NCI-H226 (cell line): ENCODE measurements at regions not wholly inside any gene's neighbourhood (a gene's known extent, or its start where the extent isn't known, plus 50 kb on each side); places are given as distances from the start of the nearest gene placed in this dataset.

Source experiments
- DNase-seq: peaks from one replicate; pipeline ENCODE4 v3.0.0-alpha.2; 2015

DNA sequence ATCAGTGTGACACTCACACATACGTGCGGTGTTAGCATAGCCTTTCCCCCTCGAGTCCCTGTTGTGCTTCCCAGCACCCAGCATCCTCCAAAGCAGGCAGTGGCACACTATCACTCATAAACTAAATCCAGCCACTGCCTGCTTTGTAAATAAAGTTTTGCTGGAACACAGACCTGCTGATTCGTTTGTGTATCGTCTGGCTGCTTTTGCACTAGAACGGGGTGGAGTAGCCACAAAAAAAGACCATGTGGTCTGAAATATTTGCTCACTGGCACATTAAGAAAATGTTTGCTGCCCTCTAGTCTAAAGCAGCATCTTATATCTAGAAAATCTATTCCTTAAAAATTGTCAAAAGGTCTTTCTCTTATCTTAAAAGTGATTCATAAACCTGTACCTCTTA lies 341.2 kb upstream of the ZFHX3 start:
- DNase-seq, result no peak

DNA sequence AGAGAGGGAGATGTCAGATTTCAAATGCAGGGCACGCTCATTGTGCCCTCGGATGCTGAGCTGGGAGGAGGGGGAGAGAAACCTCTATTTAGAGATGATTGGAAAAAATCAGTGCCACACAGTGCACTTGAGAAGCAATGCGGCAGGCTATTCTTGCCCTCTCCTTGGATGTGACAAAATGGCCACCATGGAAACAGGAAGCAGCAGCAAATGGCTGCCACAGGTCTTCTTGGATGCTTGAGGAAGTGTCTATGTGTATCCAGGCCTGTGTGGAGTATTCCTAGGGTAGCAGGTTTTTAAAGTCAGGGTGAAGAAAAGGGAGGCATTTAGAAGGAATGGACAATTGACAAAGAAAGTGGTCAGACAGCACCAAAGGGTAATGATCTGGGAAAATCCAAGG lies 340.1 kb upstream of the ZFHX3 start:
- no peak for DNase-seq

DNA sequence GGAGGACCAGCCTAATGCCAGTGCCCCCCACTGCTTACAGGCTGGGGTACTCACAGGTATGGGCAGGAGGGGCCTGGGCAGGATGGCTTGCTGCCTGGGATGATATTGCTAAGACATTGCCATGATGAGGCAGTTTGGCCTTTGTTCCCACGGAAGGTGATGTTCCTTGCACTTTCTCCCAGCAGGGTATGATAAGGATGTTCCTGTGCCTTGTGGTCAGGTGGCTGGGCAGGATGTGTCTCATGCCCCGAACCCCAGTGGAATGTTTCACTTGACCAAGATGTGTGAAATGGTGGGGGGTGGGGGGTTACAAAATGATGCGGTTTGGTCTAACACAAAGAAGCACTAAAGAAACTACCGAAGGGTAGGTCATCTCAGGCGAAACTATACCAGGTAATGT lies 337.8 kb upstream of the ZFHX3 start:
- no peak for DNase-seq

DNA sequence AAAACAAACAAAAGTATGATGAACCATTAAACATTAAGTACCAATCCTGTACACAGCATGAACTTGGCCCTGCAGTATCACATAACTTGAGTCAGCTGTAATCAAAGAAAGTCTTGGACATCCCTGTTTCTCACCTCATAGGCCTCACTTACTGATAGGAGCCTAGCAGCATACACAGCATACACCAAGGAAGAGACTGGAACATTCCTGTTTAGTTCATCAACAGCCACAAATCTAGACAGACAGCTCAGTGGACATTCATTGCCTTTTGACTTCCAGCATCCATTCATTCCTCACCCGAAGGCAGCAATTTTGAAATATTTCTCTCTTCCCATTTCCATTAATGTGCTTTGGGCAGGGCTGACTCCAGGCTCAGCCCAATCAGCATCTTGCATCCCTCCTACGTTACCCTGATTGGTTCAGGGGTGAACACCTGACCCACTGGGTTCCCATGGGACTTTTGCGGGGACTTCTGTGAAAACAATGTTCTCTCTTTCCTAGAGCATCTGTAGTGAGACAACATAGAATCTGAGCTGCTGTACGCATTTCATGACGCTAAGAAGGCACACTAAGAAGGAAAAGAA lies 336.7 kb upstream of the ZFHX3 start:
- no peak for DNase-seq

DNA sequence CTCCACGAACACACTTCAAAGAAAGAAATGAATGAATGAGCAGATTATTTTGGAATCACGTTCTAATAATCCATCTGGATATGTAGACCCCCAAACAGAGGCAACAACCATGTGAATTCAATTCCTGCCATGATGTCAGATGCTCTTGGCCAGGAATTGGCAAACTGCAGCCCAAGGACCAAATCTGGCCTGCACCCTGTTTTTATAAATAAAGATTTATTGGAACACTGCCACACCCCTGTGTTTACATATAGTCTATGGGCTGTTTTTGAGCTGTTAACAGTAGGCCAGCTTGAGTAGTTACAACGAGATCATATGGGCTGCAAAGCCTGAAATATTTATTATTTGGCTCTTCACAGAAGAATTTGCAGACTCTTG lies 336.0 kb upstream of the ZFHX3 start:
- no peak for DNase-seq

DNA sequence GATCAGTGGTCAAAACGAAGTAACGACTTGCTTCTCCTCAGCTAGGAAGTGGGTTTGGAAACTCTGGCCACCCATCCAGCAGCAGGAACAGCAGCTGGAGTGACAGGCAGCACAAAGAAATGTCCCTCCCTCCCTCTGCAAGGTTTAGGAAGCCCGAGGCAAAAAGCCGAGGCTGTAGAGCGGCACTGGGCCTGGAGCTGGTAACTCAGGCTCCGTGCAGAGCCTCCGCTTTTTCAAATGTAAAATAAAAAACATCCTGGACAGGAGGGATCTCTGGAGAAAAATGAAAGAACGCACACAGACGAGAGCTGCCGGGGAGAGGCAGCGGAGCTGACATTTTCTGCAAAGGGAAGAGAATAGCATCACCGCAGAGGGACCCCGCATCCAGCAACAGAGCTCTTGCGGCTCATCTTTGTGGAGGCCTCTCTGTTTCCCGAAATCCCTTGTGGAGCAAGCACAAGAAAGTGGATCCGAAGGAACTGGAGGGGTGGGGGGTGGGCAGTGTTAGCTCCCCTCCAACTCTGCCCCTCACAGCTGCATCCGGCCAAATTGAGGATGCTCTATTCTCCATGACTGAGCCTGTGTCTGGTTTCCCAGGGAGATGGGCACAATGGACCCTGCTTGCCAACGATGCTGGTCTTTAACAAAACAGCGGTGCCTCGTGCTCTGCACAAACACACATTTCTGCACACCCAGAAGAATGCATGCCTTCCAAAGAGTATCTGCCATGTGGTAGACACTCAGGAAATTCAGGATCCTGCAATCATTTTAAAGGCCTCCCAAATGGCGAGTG lies 335.5 kb upstream of the ZFHX3 start:
- DNase-seq, result no peak

DNA sequence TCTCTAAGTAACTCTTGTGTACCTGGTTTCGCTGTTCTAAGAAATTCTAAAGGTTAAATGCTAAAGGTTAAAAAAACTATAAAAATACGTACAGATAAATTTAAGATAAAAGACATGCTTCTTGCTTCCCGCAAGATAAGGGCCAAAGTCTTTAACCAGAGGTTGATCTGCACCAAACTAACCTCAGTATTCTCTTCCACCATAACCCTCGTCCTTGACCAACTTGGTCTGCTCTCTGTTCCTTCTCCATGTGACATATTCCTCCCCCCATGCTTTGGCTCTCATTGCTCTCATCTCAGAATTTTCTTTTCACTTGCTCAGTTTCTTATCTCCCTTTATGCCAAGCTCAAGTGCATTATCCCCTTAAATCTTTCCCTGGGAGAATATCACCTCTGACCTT lies 330.5 kb upstream of the ZFHX3 start:
- no peak for DNase-seq

DNA sequence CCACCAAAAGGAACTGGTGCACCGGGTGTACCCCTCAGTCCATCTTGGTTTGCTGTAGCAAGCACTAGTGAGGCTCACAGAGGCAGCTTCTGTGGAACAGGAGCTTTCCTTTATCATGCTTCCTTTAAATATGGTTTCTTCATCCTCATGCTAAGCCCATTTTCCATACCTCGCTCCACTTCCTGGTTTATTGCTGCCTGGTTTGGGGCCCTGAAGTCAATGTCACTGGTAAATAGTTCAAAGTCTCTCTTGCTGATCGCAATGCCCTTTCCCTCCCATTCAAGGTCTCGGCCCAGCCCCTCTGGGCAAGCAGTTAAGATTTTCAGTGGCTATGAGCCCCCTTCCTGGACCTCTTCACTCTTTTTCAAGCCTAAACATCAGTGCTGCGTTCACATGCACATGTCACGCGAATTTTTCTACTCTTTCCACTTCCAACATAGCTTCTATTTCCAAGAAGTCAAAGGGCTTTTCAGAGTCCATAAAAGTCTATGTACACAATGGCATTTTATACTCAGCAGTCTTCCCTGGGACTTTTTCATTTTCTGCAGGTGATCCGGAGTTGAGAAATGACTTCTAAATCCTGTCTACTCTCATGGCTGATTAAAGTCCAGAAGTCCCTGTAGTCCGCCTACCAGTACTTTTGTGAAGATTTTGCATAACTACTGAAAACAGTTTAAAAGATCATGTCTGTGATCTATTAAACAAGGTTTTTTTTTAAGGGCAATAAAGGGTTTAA lies 323.8 kb upstream of the ZFHX3 start:
- no peak for DNase-seq

DNA sequence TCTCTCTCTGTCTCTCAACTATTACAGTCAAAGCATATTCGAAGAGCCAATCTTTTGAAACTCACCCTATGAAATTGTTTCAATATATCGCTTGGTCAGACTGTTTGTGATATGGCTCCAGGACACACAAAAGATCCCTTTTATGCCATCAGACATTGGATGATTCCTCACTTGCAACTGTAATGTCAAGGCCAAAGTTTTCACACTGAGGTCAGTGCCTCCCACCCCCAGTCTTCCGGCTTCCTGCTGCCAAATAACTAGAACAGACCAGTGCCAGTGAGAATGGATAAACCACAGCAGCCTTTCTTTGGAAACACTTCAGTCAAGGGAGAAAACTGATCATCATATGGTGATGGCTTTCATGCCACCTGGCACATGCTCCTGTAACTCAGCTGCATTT lies 321.9 kb upstream of the ZFHX3 start:
- no peak for DNase-seq

DNA sequence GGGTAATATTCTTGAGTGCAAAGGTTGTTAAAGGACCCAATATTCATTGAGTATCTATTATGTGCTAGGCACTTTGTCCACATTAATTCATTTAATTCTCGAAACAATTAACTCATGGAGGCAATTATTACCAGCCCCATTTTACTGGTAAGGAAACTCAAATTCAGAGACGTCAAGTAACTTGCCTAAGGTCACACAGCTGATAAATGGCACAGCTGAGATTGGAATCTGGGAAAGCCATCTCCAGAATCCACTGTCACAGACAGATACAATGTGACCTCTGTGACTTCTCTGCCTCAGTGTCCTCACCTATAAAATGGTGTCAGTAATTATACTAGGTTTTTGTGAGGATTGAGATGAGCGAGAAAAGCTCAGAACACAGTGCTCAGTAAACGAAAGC lies 320.8 kb upstream of the ZFHX3 start:
- no peak for DNase-seq

DNA sequence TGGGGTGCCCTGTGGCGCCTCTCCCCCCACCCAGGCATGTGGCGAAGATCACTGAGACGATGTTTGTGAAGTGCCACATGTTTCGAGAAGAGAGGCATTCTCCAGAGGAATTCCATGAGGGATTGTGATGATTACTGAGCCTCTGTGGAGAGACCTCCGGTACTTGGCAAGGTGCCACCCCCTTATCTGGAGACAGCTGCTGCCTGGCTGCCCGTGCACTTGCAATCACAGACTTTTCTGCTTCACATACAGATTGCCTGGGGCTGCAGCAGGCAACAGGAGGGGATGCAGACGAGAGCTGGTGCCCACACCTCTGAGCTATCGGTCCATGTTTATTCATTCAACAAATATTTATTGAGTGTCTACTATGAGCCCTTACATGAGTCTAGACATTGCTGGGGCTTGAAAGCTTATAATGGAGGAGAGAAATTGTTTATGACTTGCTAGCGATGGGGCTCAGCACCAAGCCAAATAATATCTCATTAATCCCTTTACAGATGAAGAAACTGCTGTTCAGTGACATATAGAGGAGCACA lies 317.2 kb upstream of the ZFHX3 start:
- DNase-seq, result peak; percentile 73

DNA sequence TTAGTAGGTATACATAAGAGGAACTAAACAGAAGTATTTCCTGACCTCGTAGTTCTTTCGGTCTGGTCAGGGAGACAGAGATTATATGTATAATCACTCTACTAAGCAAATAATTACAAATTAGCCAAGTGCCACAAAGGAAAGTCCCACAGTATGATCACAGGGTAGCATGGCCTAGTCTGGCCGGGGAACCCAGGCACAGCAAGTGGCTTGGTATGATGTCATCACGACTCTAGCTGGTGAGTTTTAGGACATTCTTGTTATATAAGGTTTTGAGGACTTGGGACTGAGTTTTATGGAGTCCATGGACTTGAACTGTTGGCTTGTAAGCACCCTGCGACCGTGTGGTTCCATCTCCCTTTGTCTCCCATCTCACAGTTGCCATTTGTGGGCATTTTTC lies 316.5 kb upstream of the ZFHX3 start:
- DNase-seq, result no peak

DNA sequence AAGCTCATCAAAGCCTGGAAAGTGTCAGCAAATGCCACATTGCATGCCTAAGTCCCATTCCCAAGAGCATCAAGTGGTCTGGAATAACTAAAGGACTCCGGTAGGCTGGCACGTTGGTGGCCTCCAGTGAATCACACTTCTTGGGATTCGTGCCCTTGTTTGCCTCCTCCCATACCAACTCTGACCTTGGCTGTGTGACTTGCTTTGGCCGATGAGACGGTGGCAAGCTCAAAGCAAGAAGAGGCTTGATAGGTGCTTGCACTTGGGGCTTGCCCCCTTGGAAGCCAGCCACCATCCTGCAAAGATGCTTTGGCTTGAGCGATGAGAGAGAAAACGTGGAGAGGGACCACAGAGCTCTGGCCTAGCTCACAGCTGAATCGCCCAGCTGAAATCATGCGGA lies 313.1 kb upstream of the ZFHX3 start:
- DNase-seq, result no peak

DNA sequence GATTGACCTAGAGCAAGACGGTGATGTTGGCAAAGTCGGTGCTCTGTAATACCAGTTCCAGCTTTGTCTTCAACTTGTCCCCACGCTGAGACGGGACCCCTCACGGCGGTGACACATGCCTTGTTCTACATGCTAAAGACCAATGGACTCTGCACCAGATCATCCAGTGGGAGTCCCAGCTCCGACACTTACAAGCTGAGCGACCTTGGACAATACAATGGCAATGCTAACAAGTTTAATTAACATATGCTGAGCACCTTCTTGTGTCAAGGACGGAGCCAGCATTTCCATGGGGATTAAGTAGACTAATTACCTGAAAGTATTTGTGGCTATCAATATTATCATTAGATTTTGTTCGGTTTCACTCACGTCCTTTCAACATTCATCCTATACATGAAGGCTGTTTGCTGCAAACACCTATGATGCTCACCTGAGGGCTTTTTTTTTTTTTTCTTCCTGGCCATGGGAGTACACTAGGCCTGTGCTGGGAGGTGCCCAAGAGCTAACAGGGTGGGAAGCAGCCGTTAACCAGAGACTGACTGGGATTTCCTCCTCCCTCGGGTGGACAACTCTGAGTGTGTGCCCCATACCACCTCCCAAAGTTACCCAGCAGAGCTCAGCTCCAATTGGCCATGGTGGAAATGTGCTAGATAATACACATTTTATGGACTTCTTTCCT lies 308.6 kb upstream of the ZFHX3 start:
- DNase-seq, result no peak

DNA sequence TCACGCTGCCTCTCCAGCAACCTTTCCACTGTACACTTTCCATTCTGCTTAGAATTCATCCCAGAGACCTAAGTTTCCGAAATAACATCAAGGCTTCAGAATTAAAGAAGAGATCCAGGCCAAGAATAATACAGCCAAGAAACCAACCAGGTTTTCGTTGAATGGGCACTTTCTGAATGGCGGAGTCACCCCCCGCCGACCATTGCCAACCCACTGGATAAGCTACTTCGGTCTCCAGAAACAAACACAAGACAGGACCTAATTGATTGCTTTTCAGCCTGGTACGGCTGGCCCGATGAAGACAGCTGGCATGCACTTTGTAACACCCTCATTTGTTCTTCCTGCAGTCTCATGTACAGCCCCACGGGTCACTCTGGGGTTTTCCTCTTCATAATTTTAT lies 308.1 kb upstream of the ZFHX3 start:
- DNase-seq, result no peak

DNA sequence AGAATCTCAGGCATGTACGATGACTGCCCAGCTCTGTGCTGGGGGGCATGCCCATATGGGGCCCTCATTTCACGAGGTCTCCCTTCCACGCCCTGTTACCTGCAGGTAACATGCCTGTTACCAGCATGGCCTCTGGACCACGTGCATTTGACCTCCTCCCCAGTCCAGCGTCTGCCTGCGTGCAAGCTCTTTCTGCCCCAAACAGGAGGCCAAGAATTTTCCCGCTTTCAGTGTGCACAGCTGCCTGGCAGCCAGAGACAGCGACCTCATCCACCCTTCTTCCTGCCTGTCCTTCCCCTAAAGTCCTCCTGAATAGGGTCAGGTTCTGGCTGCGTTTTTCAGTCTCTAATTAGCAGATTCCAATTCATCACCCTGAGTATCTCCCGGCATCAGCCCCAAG lies 306.5 kb upstream of the ZFHX3 start:
- no peak for DNase-seq

DNA sequence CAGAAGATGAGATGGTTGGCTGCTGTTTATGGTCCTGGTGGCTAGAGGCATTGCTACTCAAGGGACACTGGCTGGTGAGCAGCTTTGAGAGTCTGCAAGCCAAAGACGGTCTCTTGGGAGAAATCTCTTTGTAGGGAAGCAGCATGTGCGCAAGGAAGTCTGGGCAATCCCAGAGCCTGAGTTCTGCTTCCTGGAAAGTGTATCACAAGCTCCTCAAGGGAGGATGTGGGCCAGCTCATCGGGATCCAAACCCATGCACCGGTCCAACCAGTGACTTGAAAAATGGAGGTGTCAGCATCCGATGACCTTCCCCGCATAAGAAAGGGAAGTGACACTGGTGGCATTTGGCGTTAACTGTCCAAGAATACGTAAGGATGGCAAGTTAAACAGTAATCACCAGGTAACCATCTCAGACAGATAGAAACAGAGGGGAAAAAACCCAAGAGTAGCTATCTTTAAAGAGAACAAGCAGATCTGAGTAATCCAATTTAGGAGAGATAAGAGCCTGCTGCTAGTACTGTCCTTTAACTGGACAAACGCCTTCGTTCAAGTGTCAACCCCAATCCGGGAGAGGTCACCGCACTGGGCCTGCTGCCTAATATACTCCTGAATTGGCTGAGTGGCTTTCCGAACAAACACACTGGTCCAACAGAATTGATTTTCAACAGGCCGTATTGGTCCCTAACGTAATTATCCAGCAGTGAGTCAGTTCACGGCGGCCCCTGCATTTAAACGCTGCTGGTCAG lies 303.0 kb upstream of the ZFHX3 start:
- DNase-seq, result no peak

DNA sequence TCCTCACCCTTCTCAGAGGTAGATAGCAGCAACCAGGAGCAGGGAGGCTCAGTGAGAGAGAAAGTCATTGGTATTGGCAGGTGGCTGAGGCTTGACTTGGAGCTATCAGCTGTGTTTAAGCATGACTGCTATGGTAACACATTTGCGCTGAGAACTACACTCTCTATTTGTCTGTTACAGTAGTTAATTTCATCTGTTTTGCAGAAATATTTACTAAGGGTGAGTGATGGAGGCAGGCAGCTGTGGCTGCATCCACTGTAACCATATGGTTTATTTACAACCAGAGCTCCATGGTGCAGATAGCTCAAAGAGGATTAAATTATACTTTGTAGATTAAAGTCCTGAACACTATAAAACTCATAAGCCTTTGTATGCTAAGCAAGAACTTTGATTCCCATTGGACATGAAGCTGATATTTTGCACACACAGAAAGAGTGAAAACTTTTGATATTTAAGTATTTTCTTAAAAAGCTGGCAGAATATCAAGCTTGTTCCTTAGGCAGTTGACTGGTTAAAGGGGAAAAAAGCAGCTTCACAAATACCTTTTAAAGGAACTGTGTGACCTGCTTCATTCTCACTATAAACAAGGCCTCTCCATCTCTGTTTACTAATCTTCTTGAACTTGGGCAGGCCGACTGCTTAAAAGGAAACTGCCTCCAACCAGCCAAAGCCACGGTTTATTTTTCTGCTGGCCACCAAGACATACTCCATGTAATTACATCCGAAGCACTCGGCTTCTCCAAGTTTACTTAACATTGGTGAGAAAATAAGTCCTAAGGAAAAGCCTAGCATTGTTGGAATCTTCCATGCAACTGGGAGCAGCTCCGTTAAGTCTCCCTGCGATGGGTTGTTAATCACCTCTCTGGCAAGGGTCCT lies 299.8 kb upstream of the ZFHX3 start:
- no peak for DNase-seq

DNA sequence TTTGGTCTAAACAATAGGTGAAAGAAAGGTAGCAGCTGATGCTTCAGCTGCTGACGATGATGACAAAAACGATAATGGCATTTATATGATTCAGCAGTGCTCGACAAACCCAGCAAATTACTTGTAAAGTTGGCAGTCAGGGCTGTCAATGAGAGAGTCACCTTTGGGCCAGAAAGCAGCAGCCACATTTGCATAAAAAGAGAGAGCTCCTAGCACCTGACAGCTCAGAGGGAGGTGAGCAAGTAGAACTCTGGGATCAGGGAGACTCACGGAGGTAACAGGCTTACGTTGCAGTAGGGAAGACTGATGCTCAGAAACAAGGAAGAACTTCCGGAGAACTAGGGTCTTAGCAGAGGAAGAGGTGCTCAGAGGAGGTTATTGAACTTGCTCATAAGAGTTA lies 291.9 kb upstream of the ZFHX3 start:
- no peak for DNase-seq

DNA sequence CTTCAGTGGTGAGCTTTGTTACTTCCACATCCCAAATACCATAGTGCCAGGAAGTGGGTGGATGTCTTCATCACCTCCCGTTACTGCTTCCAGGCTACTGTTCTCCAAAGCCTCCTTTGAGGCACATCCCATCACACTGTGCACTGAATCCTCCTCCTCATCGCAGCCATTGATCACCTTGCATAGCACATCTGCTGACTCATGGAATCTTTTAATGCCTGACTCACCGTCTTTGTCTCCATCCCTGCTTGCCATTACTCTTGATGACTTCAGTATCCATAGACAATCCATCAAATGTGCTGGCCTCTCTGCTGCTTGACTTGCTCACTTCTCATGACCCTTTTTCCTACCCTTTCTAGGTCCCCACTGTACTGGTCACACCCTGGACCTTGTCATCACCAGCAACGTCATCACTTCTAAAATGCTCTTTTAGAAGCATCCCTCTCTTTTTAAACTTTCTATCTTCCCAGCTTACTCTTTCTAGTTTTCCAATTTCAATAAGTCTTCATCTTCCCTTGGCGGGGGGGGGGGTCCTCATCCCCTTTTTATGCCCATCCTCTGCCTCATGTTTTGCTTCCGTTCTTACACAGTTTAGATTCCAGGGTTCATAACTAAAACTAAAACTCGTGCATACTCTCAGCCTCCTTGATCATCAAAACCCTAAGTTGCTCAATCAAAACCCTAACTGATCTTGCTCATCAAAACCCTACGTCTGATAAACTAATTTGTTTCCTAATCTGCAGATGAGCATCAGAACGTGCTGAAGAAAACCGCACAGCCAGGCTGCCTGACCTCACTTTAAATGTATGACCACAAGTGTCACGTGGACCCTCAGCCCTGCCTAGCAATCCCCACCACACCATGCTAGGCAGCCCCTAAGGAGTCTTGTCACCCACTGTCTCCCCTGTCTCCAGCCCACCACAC lies 289.7 kb upstream of the ZFHX3 start:
- no peak for DNase-seq
